Tibial nerve (tissue), 4 donors: ENCODE measurements at regions not wholly inside any gene's neighbourhood (a gene's known extent, or its start where the extent isn't known, plus 50 kb on each side); places are given as distances from the start of the nearest gene placed in this dataset.

Experiments
- DNase-seq, 2 donors: peaks; one replicate each; pipeline ENCODE4 v3.0.0-alpha.2; 2019; ENCODE audit warnings: low spot score in 2 of 2
- H3K27ac ChIP-seq, 4 donors: fragments of 200-600 bp; sonication (generic) in 3 of 4; one replicate each; pipeline ENCODE4 v1.5.1; 2017 to 2019; ENCODE audit warnings: mild to moderate bottlenecking in 1 of 4
- H3K27me3 ChIP-seq, 2 donors: fragments of 200-600 bp; sonication (generic) in 1 of 2; one replicate each; pipeline versions ENCODE4 v1.5.1 to v1.6.0; 2017 to 2019
- H3K36me3 ChIP-seq, 3 donors: fragments of 200-600 bp; sonication (generic); one replicate each; pipeline ENCODE4 v1.5.1; 2018 to 2019
- H3K4me1 ChIP-seq, 4 donors: fragments of 200-600 bp; sonication (generic) in 3 of 4; one replicate each; pipeline ENCODE4 v1.5.1; 2017 to 2019
- H3K4me3 ChIP-seq, 4 donors: fragments of 200-600 bp; sonication (generic) in 3 of 4; one replicate each; pipeline ENCODE4 v1.5.1; 2017 to 2019; ENCODE audit warnings: mild to moderate bottlenecking in 1 of 4, moderate library complexity in 1 of 4
- H3K9me3 ChIP-seq, 4 donors: fragments of 200-600 bp; sonication (generic) in 3 of 4; one replicate each; pipeline ENCODE4 v1.5.1; 2017 to 2019
- EP300 ChIP-seq, 2 donors: sonication (generic); formaldehyde crosslinking; IDR thresholded peaks; one replicate each; pipeline ENCODE4 v1.6.1; 2017; ENCODE audit warnings: antibody characterized with exemption in 2 of 2, mild to moderate bottlenecking in 1 of 2
- POLR2A ChIP-seq, 2 donors: fragments of 450-650 bp; IDR thresholded peaks; one replicate each; pipeline ENCODE4 v1.6.1; 2017; ENCODE audit warnings: antibody characterized with exemption in 2 of 2, mild to moderate bottlenecking in 2 of 2, moderate library complexity in 2 of 2
- WGBS, 2 donors: methylation state at CpG; one replicate each; pipeline ENCODE4 v1.1.5; 2018; 5-methylcytosine and 5-hydroxymethylcytosine counted together
- TF ChIP-seq, protein P1 (sequence below), 5 experiments: fragments of 200-600 bp in 3 of 5; fragments of 450-650 bp in 2 of 5; sonication (generic) in 3 of 5; IDR thresholded peaks; one replicate each; pipeline ENCODE4 v1.5.1; 2016 to 2019; ENCODE audit warnings: antibody characterized with exemption in 5 of 5, mild to moderate bottlenecking in 3 of 5, moderate library complexity in 2 of 5

GRCh38 chr16:6961704-6962103 lies 370.9 kb upstream of the RBFOX1 start:
- Histone ChIP-seq H3K27me3 (no peaks in the 10 kb centered on the region), H3K4me3 (no peak overlapping the region), H3K36me3 (no peaks in the 10 kb centered on the region), H3K4me1 (no peaks in the 10 kb centered on the region), H3K27ac (no peak overlapping the region), H3K9me3 (no peaks in the 10 kb centered on the region)
- DNase-seq: no peak
- 65 to 68% methylated on average over 3 of the region's 3 CpGs for WGBS, 2 donors
- TF ChIP-seq, protein P1, sequence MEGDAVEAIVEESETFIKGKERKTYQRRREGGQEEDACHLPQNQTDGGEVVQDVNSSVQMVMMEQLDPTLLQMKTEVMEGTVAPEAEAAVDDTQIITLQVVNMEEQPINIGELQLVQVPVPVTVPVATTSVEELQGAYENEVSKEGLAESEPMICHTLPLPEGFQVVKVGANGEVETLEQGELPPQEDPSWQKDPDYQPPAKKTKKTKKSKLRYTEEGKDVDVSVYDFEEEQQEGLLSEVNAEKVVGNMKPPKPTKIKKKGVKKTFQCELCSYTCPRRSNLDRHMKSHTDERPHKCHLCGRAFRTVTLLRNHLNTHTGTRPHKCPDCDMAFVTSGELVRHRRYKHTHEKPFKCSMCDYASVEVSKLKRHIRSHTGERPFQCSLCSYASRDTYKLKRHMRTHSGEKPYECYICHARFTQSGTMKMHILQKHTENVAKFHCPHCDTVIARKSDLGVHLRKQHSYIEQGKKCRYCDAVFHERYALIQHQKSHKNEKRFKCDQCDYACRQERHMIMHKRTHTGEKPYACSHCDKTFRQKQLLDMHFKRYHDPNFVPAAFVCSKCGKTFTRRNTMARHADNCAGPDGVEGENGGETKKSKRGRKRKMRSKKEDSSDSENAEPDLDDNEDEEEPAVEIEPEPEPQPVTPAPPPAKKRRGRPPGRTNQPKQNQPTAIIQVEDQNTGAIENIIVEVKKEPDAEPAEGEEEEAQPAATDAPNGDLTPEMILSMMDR (IDR thresholded peaks at IDR 0.05): no peak

- no peak for DNase-seq
- Histone ChIP-seq H3K27ac (no peak overlapping the region), H3K27me3 (no peaks in the 10 kb centered on the region), H3K9me3 (no peaks in the 10 kb centered on the region), H3K36me3 (no peaks in the 10 kb centered on the region), H3K4me1 (no peaks in the 10 kb centered on the region), H3K4me3 (no peak overlapping the region)
- no peak for TF ChIP-seq POLR2A (IDR thresholded peaks at IDR 0.05)
- TF ChIP-seq, protein P1 (IDR thresholded peaks at IDR 0.05): no peak
- TF ChIP-seq EP300 (IDR thresholded peaks at IDR 0.05): no peak
- 70 to 71% methylated on average over 8 of the region's 8 CpGs for WGBS, 2 donors
Measured at GRCh38 chr16:6958184-6958583, 374.5 kb upstream of the RBFOX1 start.

DNA sequence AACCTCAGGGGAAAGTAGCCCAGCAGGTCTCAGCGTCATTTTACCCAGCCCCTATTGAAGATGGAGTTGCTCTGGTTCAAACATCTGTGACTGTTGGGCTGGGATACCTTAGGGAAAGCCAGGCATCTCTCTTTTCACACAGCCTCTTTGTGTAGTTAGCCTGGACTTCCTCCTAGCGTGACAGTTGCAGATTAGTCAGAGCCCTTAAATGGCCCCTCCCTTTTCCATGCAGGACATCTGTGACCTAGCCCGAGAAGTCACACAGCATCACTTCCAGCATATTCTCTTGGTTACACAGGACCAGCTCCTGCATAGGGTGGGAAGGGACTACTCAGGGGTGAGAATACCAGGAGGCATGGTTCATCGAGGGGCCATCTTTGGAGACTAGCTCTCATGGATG lies 375.0 kb upstream of the RBFOX1 start:
- H3K27me3 ChIP-seq: no peaks in the 10 kb centered on the region
- 41 to 50% methylated on average over 4 of the region's 4 CpGs for WGBS, 2 donors
- H3K9me3 ChIP-seq: no peaks in the 10 kb centered on the region
- no peak overlapping the region for H3K27ac ChIP-seq
- H3K4me1 ChIP-seq: no peaks in the 10 kb centered on the region
- no peaks in the 10 kb centered on the region for H3K36me3 ChIP-seq
- no peak for TF ChIP-seq POLR2A (IDR thresholded peaks at IDR 0.05)
- no peak for TF ChIP-seq EP300 (IDR thresholded peaks at IDR 0.05)
- TF ChIP-seq, protein P1 (IDR thresholded peaks at IDR 0.05): no peak
- no peak overlapping the region for H3K4me3 ChIP-seq
- no peak for DNase-seq

DNA sequence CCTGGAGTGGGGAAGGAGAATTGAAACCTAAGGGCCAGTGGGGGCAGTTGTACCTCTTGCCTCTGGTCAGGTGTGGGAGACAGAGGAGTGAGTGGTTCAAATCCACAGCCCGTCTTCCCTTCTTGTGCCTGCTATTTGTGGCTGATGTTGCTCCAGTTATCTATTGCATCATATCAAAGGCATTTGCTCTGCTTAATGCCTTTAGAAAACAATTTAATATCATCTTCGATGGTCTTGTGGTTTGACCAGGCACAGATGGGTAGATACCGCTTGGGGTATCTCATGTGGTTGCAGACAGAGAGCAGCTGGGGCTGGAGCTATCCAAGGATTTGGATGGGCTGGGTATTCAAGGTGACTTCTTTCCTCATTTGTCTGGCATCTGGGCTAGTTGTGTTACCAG lies 376.1 kb upstream of the RBFOX1 start:
- H3K27ac ChIP-seq: no peak overlapping the region
- H3K4me3 ChIP-seq: no peak overlapping the region
- no peaks in the 10 kb centered on the region for H3K36me3 ChIP-seq
- DNase-seq: no peak
- H3K27me3 ChIP-seq: no peaks in the 10 kb centered on the region
- H3K9me3 ChIP-seq: no peaks in the 10 kb centered on the region
- H3K4me1 ChIP-seq: no peaks in the 10 kb centered on the region
- 79 to 96% methylated on average over 3 of the region's 3 CpGs for WGBS, 2 donors
- TF ChIP-seq, protein P1 (IDR thresholded peaks at IDR 0.05): no peak
- TF ChIP-seq EP300 (IDR thresholded peaks at IDR 0.05) (no peak), POLR2A (IDR thresholded peaks at IDR 0.05) (no peak)

DNA sequence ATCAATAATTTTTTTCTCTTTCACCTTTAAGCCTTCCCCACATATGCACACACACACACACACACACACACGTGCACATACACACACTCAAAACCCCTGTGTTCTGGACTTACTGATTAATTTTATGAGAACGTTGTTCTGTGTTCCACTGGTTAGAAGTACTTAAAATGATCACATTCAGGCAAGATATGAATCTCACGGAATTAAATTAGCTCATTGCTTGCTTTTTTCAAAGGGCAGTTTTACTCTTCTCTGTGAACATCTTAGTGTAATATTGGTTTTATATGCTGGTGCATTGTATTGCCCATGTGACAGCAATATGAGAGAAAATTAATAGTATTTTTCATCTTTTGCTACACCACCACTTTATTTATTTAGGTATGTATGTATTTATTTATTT lies 377.3 kb upstream of the RBFOX1 start:
- Histone ChIP-seq H3K4me3 (no peak overlapping the region), H3K36me3 (no peaks in the 10 kb centered on the region), H3K27me3 (no peaks in the 10 kb centered on the region), H3K27ac (no peak overlapping the region), H3K4me1 (no peaks in the 10 kb centered on the region), H3K9me3 (no peaks in the 10 kb centered on the region)
- DNase-seq: no peak
- TF ChIP-seq EP300 (IDR thresholded peaks at IDR 0.05): no peak
- TF ChIP-seq POLR2A (IDR thresholded peaks at IDR 0.05): no peak
- TF ChIP-seq, protein P1 (IDR thresholded peaks at IDR 0.05): no peak
- 74 to 81% methylated on average over 3 of the region's 3 CpGs for WGBS, 2 donors
